HepG2 (cell line): ENCODE measurements at regions not wholly inside any gene's neighbourhood (a gene's known extent, or its start where the extent isn't known, plus 50 kb on each side); places are given as distances from the start of the nearest gene placed in this dataset.

Source experiments
- CEBPB ChIP-seq: IDR thresholded peaks from 2 replicates; pipeline ENCODE4 v1.6.1; 2011; ENCODE audit warnings: low read depth, low read length, improper control_type of control experiment, borderline replicate concordance
- FOXA3 ChIP-seq: IDR thresholded peaks from 2 replicates; pipeline ENCODE4 v1.6.1; 2016; ENCODE audit warnings: missing genetic modification reagents, missing compliant biosample characterization
- GATA4 ChIP-seq: sonication (generic); IDR thresholded peaks from 2 replicates; pipeline ENCODE4 v1.6.1; 2016; ENCODE audit warnings: antibody characterized with exemption, low read depth, borderline replicate concordance
- GMEB1 ChIP-seq: sonication (generic); formaldehyde crosslinking; IDR thresholded peaks from 2 replicates; pipeline ENCODE4 v1.5.1; 2020; ENCODE audit warnings: missing genetic modification reagents, mild to moderate bottlenecking, borderline replicate concordance
- JARID2 ChIP-seq: sonication (generic); formaldehyde crosslinking; IDR thresholded peaks from 2 replicates; pipeline ENCODE4 v1.8.1; 2023; ENCODE audit warnings: missing genetic modification reagents, inconsistent platforms; ENCODE audit not compliant: insufficient replicate concordance
- JUNB ChIP-seq: sonication (generic); formaldehyde crosslinking; IDR thresholded peaks from 2 replicates; pipeline ENCODE4 v1.8.0; 2022; ENCODE audit warnings: missing genetic modification reagents, mild to moderate bottlenecking, borderline replicate concordance
- MATR3 ChIP-seq: sonication (generic); formaldehyde crosslinking; IDR thresholded peaks from 2 replicates; pipeline ENCODE4 v1.4.0; 2020; ENCODE audit warnings: missing genetic modification reagents
- MAZ ChIP-seq, 2 experiments: sonication (generic) in 1 of 2; formaldehyde crosslinking in 1 of 2; IDR thresholded peaks; 2 replicates each; pipeline versions ENCODE4 v1.5.0 to v1.6.1; 2012 to 2020; ENCODE audit warnings: low read depth in 2 of 2, mild to moderate bottlenecking in 2 of 2, borderline replicate concordance in 1 of 2, improper control_type of control experiment in 1 of 2, low read length in 1 of 2, missing genetic modification reagents in 1 of 2, moderate library complexity in 1 of 2
- ZBTB7B ChIP-seq: sonication (generic); formaldehyde crosslinking; IDR thresholded peaks from 2 replicates; pipeline ENCODE4 v1.4.0; 2020; ENCODE audit warnings: missing genetic modification reagents
- ZNF3 ChIP-seq: IDR thresholded peaks from 2 replicates; pipeline ENCODE4 v1.7.0; 2017; ENCODE audit warnings: inconsistent platforms
- ZNF557 ChIP-seq: sonication (generic); formaldehyde crosslinking; IDR thresholded peaks from 2 replicates; pipeline ENCODE4 v1.4.0; 2020; ENCODE audit warnings: missing genetic modification reagents
- ZNF609 ChIP-seq: sonication (generic); formaldehyde crosslinking; IDR thresholded peaks from 2 replicates; pipeline ENCODE4 v1.4.0; 2020; ENCODE audit warnings: mild to moderate bottlenecking, missing genetic modification reagents, borderline replicate concordance
- ZNF670 ChIP-seq: sonication (generic); formaldehyde crosslinking; IDR thresholded peaks from 2 replicates; pipeline ENCODE4 v1.8.0; 2022; ENCODE audit warnings: mild to moderate bottlenecking, missing genetic modification reagents, borderline replicate concordance
- ZNF773 ChIP-seq: sonication (generic); formaldehyde crosslinking; IDR thresholded peaks from 2 replicates; pipeline ENCODE4 v1.4.0; 2020; ENCODE audit warnings: missing genetic modification reagents, borderline replicate concordance
- TF ChIP-seq, protein P1 (sequence below): sonication (generic); formaldehyde crosslinking; IDR thresholded peaks from 2 replicates; pipeline ENCODE4 v1.4.0; 2020; ENCODE audit warnings: missing genetic modification reagents
- TF ChIP-seq, protein P2 (sequence below): sonication (generic); formaldehyde crosslinking; conservative IDR thresholded peaks from 2 replicates; pipeline ENCODE4 v1.4.0; 2020; ENCODE audit warnings: missing genetic modification reagents
- TF ChIP-seq, protein P3 (sequence below): sonication (generic); formaldehyde crosslinking; IDR thresholded peaks from 2 replicates; pipeline ENCODE4 v1.8.1; 2023; ENCODE audit warnings: mild to moderate bottlenecking, missing genetic modification reagents
- TF ChIP-seq, protein P4 (sequence below): sonication (generic); formaldehyde crosslinking; IDR thresholded peaks from 2 replicates; pipeline ENCODE4 v1.4.0; 2020; ENCODE audit warnings: mild to moderate bottlenecking, missing genetic modification reagents

- TF ChIP-seq ZNF609 (CRISPR knock-in tag): no peak
- TF ChIP-seq JARID2 (CRISPR knock-in tag): no peak
- TF ChIP-seq GATA4: no peak
- TF ChIP-seq ZNF773 (CRISPR knock-in tag): no peak
- TF ChIP-seq, protein P1, sequence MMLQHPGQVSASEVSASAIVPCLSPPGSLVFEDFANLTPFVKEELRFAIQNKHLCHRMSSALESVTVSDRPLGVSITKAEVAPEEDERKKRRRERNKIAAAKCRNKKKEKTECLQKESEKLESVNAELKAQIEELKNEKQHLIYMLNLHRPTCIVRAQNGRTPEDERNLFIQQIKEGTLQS: 0 out of 2 replicates have a peak, but pooled peaks have one; percentile 35
- TF ChIP-seq, protein P2, sequence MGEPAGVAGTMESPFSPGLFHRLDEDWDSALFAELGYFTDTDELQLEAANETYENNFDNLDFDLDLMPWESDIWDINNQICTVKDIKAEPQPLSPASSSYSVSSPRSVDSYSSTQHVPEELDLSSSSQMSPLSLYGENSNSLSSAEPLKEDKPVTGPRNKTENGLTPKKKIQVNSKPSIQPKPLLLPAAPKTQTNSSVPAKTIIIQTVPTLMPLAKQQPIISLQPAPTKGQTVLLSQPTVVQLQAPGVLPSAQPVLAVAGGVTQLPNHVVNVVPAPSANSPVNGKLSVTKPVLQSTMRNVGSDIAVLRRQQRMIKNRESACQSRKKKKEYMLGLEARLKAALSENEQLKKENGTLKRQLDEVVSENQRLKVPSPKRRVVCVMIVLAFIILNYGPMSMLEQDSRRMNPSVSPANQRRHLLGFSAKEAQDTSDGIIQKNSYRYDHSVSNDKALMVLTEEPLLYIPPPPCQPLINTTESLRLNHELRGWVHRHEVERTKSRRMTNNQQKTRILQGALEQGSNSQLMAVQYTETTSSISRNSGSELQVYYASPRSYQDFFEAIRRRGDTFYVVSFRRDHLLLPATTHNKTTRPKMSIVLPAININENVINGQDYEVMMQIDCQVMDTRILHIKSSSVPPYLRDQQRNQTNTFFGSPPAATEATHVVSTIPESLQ: no peak
- TF ChIP-seq JUNB (CRISPR knock-in tag): no peak
- no peak for TF ChIP-seq ZNF557 (CRISPR knock-in tag)
- TF ChIP-seq ZNF3: no peak
- TF ChIP-seq FOXA3 (CRISPR knock-in tag): no peak
- TF ChIP-seq, protein P3, sequence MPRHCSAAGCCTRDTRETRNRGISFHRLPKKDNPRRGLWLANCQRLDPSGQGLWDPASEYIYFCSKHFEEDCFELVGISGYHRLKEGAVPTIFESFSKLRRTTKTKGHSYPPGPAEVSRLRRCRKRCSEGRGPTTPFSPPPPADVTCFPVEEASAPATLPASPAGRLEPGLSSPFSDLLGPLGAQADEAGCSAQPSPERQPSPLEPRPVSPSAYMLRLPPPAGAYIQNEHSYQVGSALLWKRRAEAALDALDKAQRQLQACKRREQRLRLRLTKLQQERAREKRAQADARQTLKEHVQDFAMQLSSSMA (CRISPR knock-in tag): no peak
- peak; percentile 65; the same call in 1 of the 2 replicates for TF ChIP-seq CEBPB
- TF ChIP-seq MATR3 (CRISPR knock-in tag): no peak
- no peak for TF ChIP-seq GMEB1
- TF ChIP-seq ZNF670 (CRISPR knock-in tag): 0 out of 2 replicates have a peak, but pooled peaks have one; percentile 40
- no peak for TF ChIP-seq ZBTB7B
- TF ChIP-seq, protein P4, sequence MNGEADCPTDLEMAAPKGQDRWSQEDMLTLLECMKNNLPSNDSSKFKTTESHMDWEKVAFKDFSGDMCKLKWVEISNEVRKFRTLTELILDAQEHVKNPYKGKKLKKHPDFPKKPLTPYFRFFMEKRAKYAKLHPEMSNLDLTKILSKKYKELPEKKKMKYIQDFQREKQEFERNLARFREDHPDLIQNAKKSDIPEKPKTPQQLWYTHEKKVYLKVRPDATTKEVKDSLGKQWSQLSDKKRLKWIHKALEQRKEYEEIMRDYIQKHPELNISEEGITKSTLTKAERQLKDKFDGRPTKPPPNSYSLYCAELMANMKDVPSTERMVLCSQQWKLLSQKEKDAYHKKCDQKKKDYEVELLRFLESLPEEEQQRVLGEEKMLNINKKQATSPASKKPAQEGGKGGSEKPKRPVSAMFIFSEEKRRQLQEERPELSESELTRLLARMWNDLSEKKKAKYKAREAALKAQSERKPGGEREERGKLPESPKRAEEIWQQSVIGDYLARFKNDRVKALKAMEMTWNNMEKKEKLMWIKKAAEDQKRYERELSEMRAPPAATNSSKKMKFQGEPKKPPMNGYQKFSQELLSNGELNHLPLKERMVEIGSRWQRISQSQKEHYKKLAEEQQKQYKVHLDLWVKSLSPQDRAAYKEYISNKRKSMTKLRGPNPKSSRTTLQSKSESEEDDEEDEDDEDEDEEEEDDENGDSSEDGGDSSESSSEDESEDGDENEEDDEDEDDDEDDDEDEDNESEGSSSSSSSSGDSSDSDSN: no peak
- no peak for TF ChIP-seq MAZ (IDR thresholded peaks at IDR 0.05; ENCODE audit: borderline replicate concordance, low read depth, low read length)
- 0 out of 2 replicates have a peak, but pooled peaks have one; percentile 1 for TF ChIP-seq MAZ (CRISPR knock-in tag; IDR thresholded peaks at IDR 0.05; ENCODE audit: low read depth)
Observed at GRCh38 chr2:12006850-12007249, 260.4 kb downstream of the LPIN1 start (continued).
